ENCODE measurements at regions not wholly inside any gene's neighbourhood (a gene's known extent, or its start where the extent isn't known, plus 50 kb on each side); places are given as distances from the start of the nearest gene placed in this dataset.
"Not testable (repeated sequence)": the region's sequence is repeated elsewhere in the genome, so short reads cannot be mapped to it uniquely, and the experiment has no call there.

DNA sequence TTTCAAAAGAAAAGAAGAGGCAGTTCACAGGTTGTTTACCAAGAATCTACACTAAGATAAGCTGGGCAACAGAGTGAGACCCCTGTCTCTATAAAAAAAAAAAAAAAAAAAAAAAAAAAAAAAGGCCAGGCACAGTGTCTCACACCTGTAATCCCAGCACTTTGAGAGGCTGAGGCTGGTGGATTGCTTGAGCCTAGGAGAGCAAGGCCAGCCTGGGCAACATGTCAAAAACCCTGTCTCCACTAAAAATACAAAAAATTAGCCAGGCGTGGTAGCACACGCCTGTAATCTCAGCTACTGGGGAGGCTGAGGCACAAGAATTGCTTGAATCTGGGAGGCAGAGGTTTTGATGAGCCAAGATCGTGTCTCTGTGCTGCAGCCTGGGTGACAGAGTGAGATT is 147.6 kb downstream of the NECTIN1 start:
- TF ChIP-seq, protein P1, sequence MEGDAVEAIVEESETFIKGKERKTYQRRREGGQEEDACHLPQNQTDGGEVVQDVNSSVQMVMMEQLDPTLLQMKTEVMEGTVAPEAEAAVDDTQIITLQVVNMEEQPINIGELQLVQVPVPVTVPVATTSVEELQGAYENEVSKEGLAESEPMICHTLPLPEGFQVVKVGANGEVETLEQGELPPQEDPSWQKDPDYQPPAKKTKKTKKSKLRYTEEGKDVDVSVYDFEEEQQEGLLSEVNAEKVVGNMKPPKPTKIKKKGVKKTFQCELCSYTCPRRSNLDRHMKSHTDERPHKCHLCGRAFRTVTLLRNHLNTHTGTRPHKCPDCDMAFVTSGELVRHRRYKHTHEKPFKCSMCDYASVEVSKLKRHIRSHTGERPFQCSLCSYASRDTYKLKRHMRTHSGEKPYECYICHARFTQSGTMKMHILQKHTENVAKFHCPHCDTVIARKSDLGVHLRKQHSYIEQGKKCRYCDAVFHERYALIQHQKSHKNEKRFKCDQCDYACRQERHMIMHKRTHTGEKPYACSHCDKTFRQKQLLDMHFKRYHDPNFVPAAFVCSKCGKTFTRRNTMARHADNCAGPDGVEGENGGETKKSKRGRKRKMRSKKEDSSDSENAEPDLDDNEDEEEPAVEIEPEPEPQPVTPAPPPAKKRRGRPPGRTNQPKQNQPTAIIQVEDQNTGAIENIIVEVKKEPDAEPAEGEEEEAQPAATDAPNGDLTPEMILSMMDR (conservative IDR thresholded peaks at IDR 0.05; ENCODE audit: low read length), result not testable (repeated sequence)
- not testable (repeated sequence) for TF ChIP-seq EZH2phosphoT487 (IDR thresholded peaks at IDR 0.05; ENCODE audit: borderline replicate concordance, low read depth, low read length)

Measured in OCI-LY7 (cell line).